ENCODE measurements at regions not wholly inside any gene's neighbourhood (a gene's known extent, or its start where the extent isn't known, plus 50 kb on each side); places are given as distances from the start of the nearest gene placed in this dataset.
A peak's percentile ranks its signal among the peaks of the same experiment; 100 is the strongest.

GRCh38 chr3:104791331-104791730 is 575.4 kb upstream of the ALCAM start:
- no peak for DNase-seq

- DNase-seq, result no peak
Measured at GRCh38 chr3:104796556-104796955, 570.2 kb upstream of the ALCAM start.

- DNase-seq, result no peak
Measured at GRCh38 chr3:104805042-104805441, 561.7 kb upstream of the ALCAM start.

- no peak for DNase-seq
Measured at GRCh38 chr3:104805508-104805907, 561.2 kb upstream of the ALCAM start.

- no peak for DNase-seq
Measured at GRCh38 chr3:104810896-104811295, 555.8 kb upstream of the ALCAM start.

GRCh38 chr3:104816008-104816407 is 550.7 kb upstream of the ALCAM start:
- no peak for DNase-seq

- no peak for DNase-seq
Measured at GRCh38 chr3:104816716-104817115, 550.0 kb upstream of the ALCAM start.

GRCh38 chr3:104819333-104819732 is 547.4 kb upstream of the ALCAM start:
- DNase-seq, result no peak

- DNase-seq, result no peak
Measured at GRCh38 chr3:104820959-104821358, 545.8 kb upstream of the ALCAM start.

GRCh38 chr3:104825116-104825515 is 541.6 kb upstream of the ALCAM start:
- DNase-seq, result peak; percentile 32

- peak; percentile 43 for DNase-seq
Measured at GRCh38 chr3:104831071-104831470, 535.6 kb upstream of the ALCAM start.

- DNase-seq, result no peak
Measured at GRCh38 chr3:104832530-104832929, 534.2 kb upstream of the ALCAM start.

GRCh38 chr3:104835376-104835775 is 531.3 kb upstream of the ALCAM start:
- DNase-seq, result no peak

- peak; percentile 77 for DNase-seq
Measured at GRCh38 chr3:104846270-104846669, 520.4 kb upstream of the ALCAM start.

- DNase-seq, result no peak
Measured at GRCh38 chr3:104849070-104849469, 517.6 kb upstream of the ALCAM start.

- no peak for DNase-seq
Measured at GRCh38 chr3:104854468-104854867, 512.2 kb upstream of the ALCAM start.

GRCh38 chr3:104855702-104856101 is 511.0 kb upstream of the ALCAM start:
- peak; percentile 27 for DNase-seq

- DNase-seq, result no peak
Measured at GRCh38 chr3:104856741-104857140, 510.0 kb upstream of the ALCAM start.

- DNase-seq, result no peak
Measured at GRCh38 chr3:104868291-104868690, 498.4 kb upstream of the ALCAM start.

GRCh38 chr3:104870276-104870675 is 496.4 kb upstream of the ALCAM start:
- DNase-seq, result no peak

- peak; percentile 77 for DNase-seq
Measured at GRCh38 chr3:104873331-104873730, 493.4 kb upstream of the ALCAM start.

- DNase-seq, result peak; percentile 30
Measured at GRCh38 chr3:104878395-104878794, 488.3 kb upstream of the ALCAM start.

GRCh38 chr3:104879919-104880318 is 486.8 kb upstream of the ALCAM start:
- peak; percentile 72 for DNase-seq

GRCh38 chr3:104885214-104885814 is 481.4 kb upstream of the ALCAM start:
- no peak for DNase-seq
